ENCODE measurements at regions not wholly inside any gene's neighbourhood (a gene's known extent, or its start where the extent isn't known, plus 50 kb on each side); places are given as distances from the start of the nearest gene placed in this dataset.

DNA sequence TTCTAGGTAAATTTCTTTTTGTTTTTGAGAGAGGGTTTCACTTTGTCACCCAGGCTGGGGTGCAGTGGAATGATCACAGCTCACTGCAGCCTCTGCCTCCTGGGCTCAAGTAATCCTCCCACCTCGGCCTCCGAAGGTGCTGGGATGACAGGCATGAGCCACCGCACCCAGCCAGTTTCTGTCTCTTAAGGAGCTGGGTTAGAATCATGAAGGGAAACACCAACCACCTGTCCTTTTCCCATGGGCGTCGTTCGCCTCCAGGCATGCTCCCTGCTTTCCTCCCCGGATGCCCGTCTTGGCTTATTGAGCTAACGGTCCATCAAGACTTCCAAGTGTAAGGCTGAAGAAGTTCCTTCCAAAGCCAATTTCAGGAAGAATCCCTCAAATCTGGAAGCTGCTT lies 85.9 kb downstream of the SOX1 start:
- H3K9me3 ChIP-seq = peaks cover 0 to 10% (median 5%) of the 10 kb centered on the region in 4 donors
- no peak for DNase-seq (ENCODE audit: extremely low spot score)
- intact Hi-C loops (cut with DNase I) = no loop called here
- no peak overlapping the region for H3K27ac ChIP-seq (replicated peaks in 1 of 4)
- 89% methylated on average over 9 of the region's 9 CpGs for WGBS
- no peak overlapping the region for H3K4me3 ChIP-seq
- no peak for TF ChIP-seq POLR2A (IDR thresholded peaks at IDR 0.05; ENCODE audit: low read depth)
- TF ChIP-seq, protein P1, sequence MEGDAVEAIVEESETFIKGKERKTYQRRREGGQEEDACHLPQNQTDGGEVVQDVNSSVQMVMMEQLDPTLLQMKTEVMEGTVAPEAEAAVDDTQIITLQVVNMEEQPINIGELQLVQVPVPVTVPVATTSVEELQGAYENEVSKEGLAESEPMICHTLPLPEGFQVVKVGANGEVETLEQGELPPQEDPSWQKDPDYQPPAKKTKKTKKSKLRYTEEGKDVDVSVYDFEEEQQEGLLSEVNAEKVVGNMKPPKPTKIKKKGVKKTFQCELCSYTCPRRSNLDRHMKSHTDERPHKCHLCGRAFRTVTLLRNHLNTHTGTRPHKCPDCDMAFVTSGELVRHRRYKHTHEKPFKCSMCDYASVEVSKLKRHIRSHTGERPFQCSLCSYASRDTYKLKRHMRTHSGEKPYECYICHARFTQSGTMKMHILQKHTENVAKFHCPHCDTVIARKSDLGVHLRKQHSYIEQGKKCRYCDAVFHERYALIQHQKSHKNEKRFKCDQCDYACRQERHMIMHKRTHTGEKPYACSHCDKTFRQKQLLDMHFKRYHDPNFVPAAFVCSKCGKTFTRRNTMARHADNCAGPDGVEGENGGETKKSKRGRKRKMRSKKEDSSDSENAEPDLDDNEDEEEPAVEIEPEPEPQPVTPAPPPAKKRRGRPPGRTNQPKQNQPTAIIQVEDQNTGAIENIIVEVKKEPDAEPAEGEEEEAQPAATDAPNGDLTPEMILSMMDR (IDR thresholded peaks at IDR 0.05) = no peak
- no peak for TF ChIP-seq EP300 (IDR thresholded peaks at IDR 0.05)
- no peak for TF ChIP-seq POLR2AphosphoS5 (IDR thresholded peaks at IDR 0.05)
- peaks cover 0 to 42% (median 0%) of the 10 kb centered on the region in 4 donors for H3K27me3 ChIP-seq
- no peaks in the 10 kb centered on the region for H3K36me3 ChIP-seq
- no peaks in the 10 kb centered on the region for H3K4me1 ChIP-seq

DNA sequence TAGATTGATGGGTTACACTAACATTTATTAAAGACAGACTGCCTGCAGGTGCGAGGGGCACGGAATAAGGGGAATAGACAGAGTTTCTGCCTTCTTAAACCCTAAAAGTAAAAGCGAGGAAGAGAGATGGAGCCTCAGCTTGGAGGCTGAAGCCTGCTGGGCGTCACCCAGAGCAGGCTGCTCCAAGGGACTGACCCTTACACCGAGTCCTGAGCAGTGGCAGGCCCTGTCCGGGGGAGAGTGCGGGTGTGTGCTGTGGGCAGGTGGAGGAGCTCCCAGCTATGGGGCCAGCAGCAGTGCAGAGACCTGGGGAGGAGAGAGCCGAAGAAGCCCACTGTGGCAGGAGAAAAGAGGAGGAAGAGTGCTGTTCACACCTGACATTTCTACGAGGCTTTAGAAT lies 86.4 kb downstream of the SOX1 start:
- 79% methylated on average over 9 of the region's 9 CpGs for WGBS
- TF ChIP-seq, protein P1 (IDR thresholded peaks at IDR 0.05) = no peak
- TF ChIP-seq POLR2AphosphoS5 (IDR thresholded peaks at IDR 0.05) (no peak), EP300 (IDR thresholded peaks at IDR 0.05) (no peak), POLR2A (IDR thresholded peaks at IDR 0.05; ENCODE audit: low read depth) (no peak)
- Histone ChIP-seq H3K4me3 (no peak overlapping the region), H3K27ac (replicated peaks in 1 of 4) (no peak overlapping the region), H3K4me1 (no peaks in the 10 kb centered on the region), H3K36me3 (no peaks in the 10 kb centered on the region), H3K9me3 (peaks cover 0 to 12% (median 6%) of the 10 kb centered on the region in 4 donors), H3K27me3 (peaks cover 0 to 42% (median 0%) of the 10 kb centered on the region in 4 donors)
- DNase-seq (ENCODE audit: extremely low spot score) = no peak
- intact Hi-C loops (cut with DNase I) = no loop called here

DNA sequence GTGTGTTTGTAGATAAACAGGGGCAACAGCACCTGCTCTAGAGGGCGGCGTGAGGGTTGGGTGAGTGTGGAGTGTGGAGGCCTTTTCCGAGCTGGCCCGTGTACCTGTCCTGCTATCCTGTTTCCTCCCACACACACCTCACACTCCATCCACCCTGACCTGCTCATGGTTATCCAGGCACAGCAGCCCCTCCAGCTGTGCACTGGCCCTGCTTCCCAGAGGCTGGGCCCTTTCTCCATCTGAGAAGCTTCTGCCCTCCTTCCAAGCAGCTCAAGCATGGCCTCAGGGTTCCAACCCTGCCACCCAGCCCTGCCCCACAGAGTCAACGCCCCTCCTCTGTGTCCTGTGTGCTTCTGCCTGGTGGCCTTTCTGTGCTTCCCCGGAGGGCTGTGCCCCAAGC lies 86.9 kb downstream of the SOX1 start:
- Histone ChIP-seq H3K9me3 (peaks cover 0 to 12% (median 6%) of the 10 kb centered on the region in 4 donors), H3K4me3 (no peak overlapping the region), H3K27ac (replicated peaks in 1 of 4) (no peak overlapping the region), H3K4me1 (no peaks in the 10 kb centered on the region), H3K27me3 (peaks cover 0 to 44% (median 0%) of the 10 kb centered on the region in 4 donors), H3K36me3 (no peaks in the 10 kb centered on the region)
- 72% methylated on average over 6 of the region's 6 CpGs for WGBS
- DNase-seq (ENCODE audit: extremely low spot score) = no peak
- intact Hi-C loops (cut with DNase I) = no loop called here
- no peak for TF ChIP-seq POLR2A (IDR thresholded peaks at IDR 0.05; ENCODE audit: low read depth)
- no peak for TF ChIP-seq POLR2AphosphoS5 (IDR thresholded peaks at IDR 0.05)
- TF ChIP-seq, protein P1 (IDR thresholded peaks at IDR 0.05) = no peak
- no peak for TF ChIP-seq EP300 (IDR thresholded peaks at IDR 0.05)

DNA sequence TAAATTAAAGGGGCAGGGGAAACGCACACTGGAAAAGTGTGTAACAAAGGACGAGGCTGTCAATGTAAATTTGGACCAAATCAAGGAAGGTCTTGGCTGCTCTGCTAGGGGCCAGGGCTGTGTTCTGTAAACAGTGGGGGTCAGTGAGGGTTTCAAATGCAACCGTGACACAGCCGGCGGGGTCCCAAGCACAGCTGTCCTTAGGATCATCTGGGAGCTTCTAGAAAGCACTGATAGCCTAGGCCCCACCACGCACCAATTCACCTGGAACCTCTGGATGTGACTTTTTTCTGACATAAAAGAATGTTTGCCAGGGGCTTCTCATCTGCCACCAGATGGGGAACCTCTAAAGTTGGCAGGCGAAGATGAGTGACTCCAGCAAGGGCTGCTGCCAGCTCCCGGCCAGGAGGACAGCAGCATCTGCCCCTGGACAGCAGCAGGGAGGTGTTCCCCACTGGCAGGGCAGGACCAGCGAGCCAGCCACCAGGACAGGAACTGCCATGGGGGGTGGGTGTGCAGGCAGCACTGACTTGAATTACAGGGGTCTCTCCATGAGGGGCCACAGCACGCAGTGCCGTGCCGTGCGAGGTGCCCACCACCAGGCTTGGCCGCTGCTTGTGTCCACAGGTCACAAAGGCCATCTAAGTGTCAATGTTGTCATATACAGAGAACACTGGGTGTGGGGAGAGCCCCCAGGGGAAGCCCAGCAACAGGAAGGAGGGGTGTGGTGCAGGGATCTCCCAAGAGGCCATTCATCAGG lies 87.5 kb downstream of the SOX1 start:
- peaks cover 0 to 12% (median 6%) of the 10 kb centered on the region in 4 donors for H3K9me3 ChIP-seq

More for the DNA sequence above, 87.5 kb downstream of the SOX1 start:
- Histone ChIP-seq H3K4me3 (no peak overlapping the region), H3K27ac (replicated peaks in 1 of 4) (no peak overlapping the region), H3K4me1 (no peaks in the 10 kb centered on the region), H3K27me3 (peaks cover 0 to 48% (median 0%) of the 10 kb centered on the region in 4 donors), H3K36me3 (no peaks in the 10 kb centered on the region)
- intact Hi-C loops (cut with DNase I) = no loop called here
- WGBS = 74% methylated on average over 14 of the region's 14 CpGs
- TF ChIP-seq POLR2A (IDR thresholded peaks at IDR 0.05; ENCODE audit: low read depth) (no peak), EP300 (IDR thresholded peaks at IDR 0.05) (no peak), POLR2AphosphoS5 (IDR thresholded peaks at IDR 0.05) (no peak)
- TF ChIP-seq, protein P1 (IDR thresholded peaks at IDR 0.05) = no peak
- DNase-seq (ENCODE audit: extremely low spot score) = no peak

All from esophagus muscularis mucosa (tissue), 4 donors.